ENCODE measurements at regions not wholly inside any gene's neighbourhood (a gene's known extent, or its start where the extent isn't known, plus 50 kb on each side); places are given as distances from the start of the nearest gene placed in this dataset.

DNA sequence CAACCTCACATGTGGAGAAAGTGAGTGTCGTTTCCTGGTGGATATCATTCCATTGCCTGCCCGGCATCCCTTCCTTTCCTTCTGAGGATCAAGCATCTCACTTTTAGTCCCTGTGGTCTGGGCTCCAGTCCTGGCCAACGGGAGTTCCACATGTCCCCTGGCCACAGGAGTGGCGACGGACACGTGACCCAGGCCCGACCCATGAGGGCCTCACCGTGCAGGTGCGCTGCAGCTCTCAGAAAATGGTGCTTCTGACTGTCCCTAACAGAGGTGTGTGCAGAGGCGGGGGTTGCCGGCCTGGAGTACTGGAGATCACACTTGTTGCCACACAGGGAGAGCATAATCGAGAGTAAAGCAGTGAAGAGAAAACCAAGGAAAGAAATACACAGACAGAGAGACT is 476.9 kb upstream of the FRG1 start:
- CTCF ChIA-PET = no interaction called here
- Histone ChIP-seq H3K9me3 (ENCODE audit: control insufficient read depth, insufficient read depth, low read length) (peaks cover 57% of the 10 kb centered on the region), H3K4me3 (ENCODE audit: low read depth, low read length) (no peak overlapping the region), H3K27ac (ENCODE audit: low read depth, low read length) (no peak overlapping the region), H3K27me3 (ENCODE audit: control insufficient read depth, insufficient read depth, low read length) (no peaks in the 10 kb centered on the region)
- POLR2A ChIA-PET = no interaction called here
- no peak for DNase-seq (ENCODE audit: low read depth, low spot score)
- no peak for TF ChIP-seq CTCF (IDR thresholded peaks at IDR 0.05; ENCODE audit: low read depth, low read length)

GRCh38 chr4:189494407-189494806 is 446.3 kb upstream of the FRG1 start:
- CTCF ChIA-PET = no interaction called here
- no peak for TF ChIP-seq CTCF (IDR thresholded peaks at IDR 0.05; ENCODE audit: low read depth, low read length)

GRCh38 chr4:189497516-189497915 is 443.2 kb upstream of the FRG1 start:
- Histone ChIP-seq H3K27ac (ENCODE audit: low read depth, low read length) (no peak overlapping the region), H3K27me3 (ENCODE audit: control insufficient read depth, insufficient read depth, low read length) (no peaks in the 10 kb centered on the region), H3K9me3 (ENCODE audit: control insufficient read depth, insufficient read depth, low read length) (peaks cover 39% of the 10 kb centered on the region), H3K4me3 (ENCODE audit: low read depth, low read length) (no peak overlapping the region)
- ChIA-PET POLR2A (no interaction called here), CTCF (no interaction called here)
- TF ChIP-seq CTCF (IDR thresholded peaks at IDR 0.05; ENCODE audit: low read depth, low read length) = no peak
- DNase-seq (ENCODE audit: low read depth, low spot score) = no peak

More at GRCh38 chr4:189494407-189494806, 446.3 kb upstream of the FRG1 start:
- no peaks in the 10 kb centered on the region for H3K27me3 ChIP-seq (ENCODE audit: control insufficient read depth, insufficient read depth, low read length)
- H3K27ac ChIP-seq (ENCODE audit: low read depth, low read length) = no peak overlapping the region
- DNase-seq (ENCODE audit: low read depth, low spot score) = no peak
- POLR2A ChIA-PET = no interaction called here
- no peak overlapping the region for H3K4me3 ChIP-seq (ENCODE audit: low read depth, low read length)
- peaks cover 51% of the 10 kb centered on the region for H3K9me3 ChIP-seq (ENCODE audit: control insufficient read depth, insufficient read depth, low read length)

DNA sequence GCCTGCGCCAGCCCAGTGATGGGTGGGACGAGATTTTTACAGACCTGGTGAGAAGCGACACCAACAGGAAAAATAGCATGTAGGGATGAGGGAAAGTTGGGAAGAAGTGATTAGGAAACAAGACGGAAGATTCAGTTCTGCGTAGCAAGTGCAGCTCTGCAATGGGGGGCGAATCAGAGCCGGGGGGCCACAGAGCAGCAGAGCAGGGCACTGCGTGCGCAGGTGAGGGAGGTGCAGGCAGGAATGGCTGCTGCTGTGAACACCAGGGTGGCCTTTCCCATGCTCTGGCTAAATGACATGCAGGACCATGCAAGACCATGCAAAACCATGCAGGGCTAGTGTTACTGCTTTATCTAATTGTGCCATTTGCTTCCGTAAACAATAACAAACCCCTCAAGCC is 442.7 kb upstream of the FRG1 start:
- peaks cover 39% of the 10 kb centered on the region for H3K9me3 ChIP-seq (ENCODE audit: control insufficient read depth, insufficient read depth, low read length)
- DNase-seq (ENCODE audit: low read depth, low spot score) = no peak
- POLR2A ChIA-PET = no interaction called here
- H3K27ac ChIP-seq (ENCODE audit: low read depth, low read length) = no peak overlapping the region
- no peaks in the 10 kb centered on the region for H3K27me3 ChIP-seq (ENCODE audit: control insufficient read depth, insufficient read depth, low read length)
- no peak overlapping the region for H3K4me3 ChIP-seq (ENCODE audit: low read depth, low read length)
- no peak for TF ChIP-seq CTCF (IDR thresholded peaks at IDR 0.05; ENCODE audit: low read depth, low read length)
- CTCF ChIA-PET = no interaction called here

DNA sequence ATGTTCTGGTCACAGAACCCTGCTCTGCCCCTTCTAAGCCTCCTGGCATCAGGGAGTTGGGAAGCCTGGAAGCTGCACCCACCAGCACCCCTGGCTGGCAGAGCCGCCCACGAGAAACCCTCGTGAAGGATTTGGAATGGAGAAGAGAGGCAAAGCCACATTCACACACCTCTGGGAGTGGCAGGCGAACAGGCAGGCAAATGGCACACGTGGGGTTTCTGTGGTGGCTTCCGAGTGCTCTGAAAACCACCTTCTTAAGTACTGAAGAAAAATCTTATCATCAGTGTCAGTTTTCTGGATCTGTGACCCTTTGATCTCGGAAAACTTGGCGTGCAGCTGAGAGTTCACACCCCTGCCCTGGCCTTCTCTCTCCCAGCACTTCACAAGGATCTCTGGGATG is 442.2 kb upstream of the FRG1 start:
- DNase-seq (ENCODE audit: low read depth, low spot score) = no peak
- Histone ChIP-seq H3K4me3 (ENCODE audit: low read depth, low read length) (no peak overlapping the region), H3K27me3 (ENCODE audit: control insufficient read depth, insufficient read depth, low read length) (no peaks in the 10 kb centered on the region), H3K9me3 (ENCODE audit: control insufficient read depth, insufficient read depth, low read length) (peaks cover 35% of the 10 kb centered on the region), H3K27ac (ENCODE audit: low read depth, low read length) (no peak overlapping the region)
- ChIA-PET CTCF (no interaction called here), POLR2A (no interaction called here)
- TF ChIP-seq CTCF (IDR thresholded peaks at IDR 0.05; ENCODE audit: low read depth, low read length) = no peak

Data from AG04450 (cell line).